Esophagus muscularis mucosa (tissue), 4 donors: ENCODE measurements at regions not wholly inside any gene's neighbourhood (a gene's known extent, or its start where the extent isn't known, plus 50 kb on each side); places are given as distances from the start of the nearest gene placed in this dataset.

ENCODE experiments used
- DNase-seq: peaks from one replicate; pipeline ENCODE4 v3.0.0-alpha.2; 2017; ENCODE audit errors: extremely low spot score
- H3K27ac ChIP-seq, 4 donors: fragments of 200-600 bp; sonication (generic); replicated peaks in 1 of 4; 1 replicate in 3 of 4; 2 replicates in 1 of 4; pipeline ENCODE4 v1.5.1; 2016 to 2019; ENCODE audit warnings: mild to moderate bottlenecking in 1 of 4
- H3K27me3 ChIP-seq, 4 donors: fragments of 200-600 bp; sonication (generic); one replicate each; pipeline versions ENCODE4 v1.5.1 to v1.6.0; 2016 to 2019
- H3K36me3 ChIP-seq, 4 donors: fragments of 200-600 bp; sonication (generic); one replicate each; pipeline ENCODE4 v1.5.1; 2016 to 2019
- H3K4me1 ChIP-seq, 4 donors: fragments of 200-600 bp; sonication (generic); one replicate each; pipeline ENCODE4 v1.5.1; 2016 to 2019
- H3K4me3 ChIP-seq, 4 donors: fragments of 200-600 bp; sonication (generic); 1 replicate in 2 of 4; 2 replicates in 2 of 4; pipeline ENCODE4 v1.5.1; 2016 to 2019; ENCODE audit warnings: mild to moderate bottlenecking in 4 of 4, moderate library complexity in 1 of 4
- H3K9me3 ChIP-seq, 4 donors: fragments of 200-600 bp; sonication (generic); 1 replicate in 3 of 4; 2 replicates in 1 of 4; pipeline ENCODE4 v1.5.1; 2016 to 2019
- EP300 ChIP-seq: sonication (generic); formaldehyde crosslinking; IDR thresholded peaks from one replicate; pipeline ENCODE4 v1.6.1; 2017; ENCODE audit warnings: antibody characterized with exemption
- POLR2A ChIP-seq: fragments of 450-650 bp; IDR thresholded peaks from one replicate; pipeline ENCODE4 v1.6.1; 2017; ENCODE audit warnings: antibody characterized with exemption, moderate library complexity, mild to moderate bottlenecking, low read depth
- POLR2AphosphoS5 ChIP-seq, 2 donors: sonication (generic); formaldehyde crosslinking; IDR thresholded peaks; one replicate each; pipeline ENCODE4 v1.6.1; 2017; ENCODE audit warnings: antibody characterized with exemption in 2 of 2
- WGBS: methylation state at CpG from one replicate; pipeline ENCODE4 v1.1.5; 2018; 5-methylcytosine and 5-hydroxymethylcytosine counted together
- intact Hi-C: fragments of 100-400 bp; cut with DNase I; formaldehyde crosslinking; loops from one replicate; pipeline ENCODE4 v1.15.1; 2023
- TF ChIP-seq, protein P1 (sequence below), 3 experiments: fragments of 200-600 bp in 2 of 3; fragments of 450-650 bp in 1 of 3; sonication (generic) in 2 of 3; IDR thresholded peaks; one replicate each; pipeline ENCODE4 v1.5.1; 2017 to 2019; ENCODE audit warnings: antibody characterized with exemption in 3 of 3, mild to moderate bottlenecking in 2 of 3, moderate library complexity in 1 of 3

DNA sequence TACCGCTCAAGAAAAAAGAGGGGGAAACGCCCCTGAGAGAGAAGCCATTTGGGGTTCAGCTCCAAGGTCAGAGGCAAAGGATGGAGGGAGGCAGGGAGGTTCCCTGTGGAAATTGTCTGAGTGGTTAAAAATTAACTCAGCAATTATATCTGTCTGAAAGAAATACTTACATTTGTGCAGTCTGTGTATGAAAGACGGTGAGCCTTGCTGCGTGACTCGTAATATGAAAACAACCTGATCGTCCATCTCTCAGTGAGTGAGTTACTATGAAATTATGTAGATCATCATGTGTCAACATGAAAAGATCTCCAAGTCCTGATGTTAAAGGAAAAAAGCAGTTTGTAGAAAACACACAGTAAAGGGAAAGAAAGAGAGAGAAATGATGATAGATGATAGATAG lies 67.2 kb upstream of the FAM204A start:
- Histone ChIP-seq H3K9me3 (no peaks in the 10 kb centered on the region), H3K27ac (no peak overlapping the region), H3K4me1 (no peaks in the 10 kb centered on the region), H3K27me3 (peaks cover 0 to 40% (median 0%) of the 10 kb centered on the region in 4 donors), H3K36me3 (no peaks in the 10 kb centered on the region), H3K4me3 (no peak overlapping the region)
- DNase-seq: no peak
- TF ChIP-seq, protein P1, sequence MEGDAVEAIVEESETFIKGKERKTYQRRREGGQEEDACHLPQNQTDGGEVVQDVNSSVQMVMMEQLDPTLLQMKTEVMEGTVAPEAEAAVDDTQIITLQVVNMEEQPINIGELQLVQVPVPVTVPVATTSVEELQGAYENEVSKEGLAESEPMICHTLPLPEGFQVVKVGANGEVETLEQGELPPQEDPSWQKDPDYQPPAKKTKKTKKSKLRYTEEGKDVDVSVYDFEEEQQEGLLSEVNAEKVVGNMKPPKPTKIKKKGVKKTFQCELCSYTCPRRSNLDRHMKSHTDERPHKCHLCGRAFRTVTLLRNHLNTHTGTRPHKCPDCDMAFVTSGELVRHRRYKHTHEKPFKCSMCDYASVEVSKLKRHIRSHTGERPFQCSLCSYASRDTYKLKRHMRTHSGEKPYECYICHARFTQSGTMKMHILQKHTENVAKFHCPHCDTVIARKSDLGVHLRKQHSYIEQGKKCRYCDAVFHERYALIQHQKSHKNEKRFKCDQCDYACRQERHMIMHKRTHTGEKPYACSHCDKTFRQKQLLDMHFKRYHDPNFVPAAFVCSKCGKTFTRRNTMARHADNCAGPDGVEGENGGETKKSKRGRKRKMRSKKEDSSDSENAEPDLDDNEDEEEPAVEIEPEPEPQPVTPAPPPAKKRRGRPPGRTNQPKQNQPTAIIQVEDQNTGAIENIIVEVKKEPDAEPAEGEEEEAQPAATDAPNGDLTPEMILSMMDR (IDR thresholded peaks at IDR 0.05): no peak
- TF ChIP-seq EP300 (no peak), POLR2AphosphoS5 (IDR thresholded peaks at IDR 0.05) (no peak), POLR2A (no peak)
- intact Hi-C loops: no loop called here
- 68% methylated on average over 6 of the region's 6 CpGs for WGBS

DNA sequence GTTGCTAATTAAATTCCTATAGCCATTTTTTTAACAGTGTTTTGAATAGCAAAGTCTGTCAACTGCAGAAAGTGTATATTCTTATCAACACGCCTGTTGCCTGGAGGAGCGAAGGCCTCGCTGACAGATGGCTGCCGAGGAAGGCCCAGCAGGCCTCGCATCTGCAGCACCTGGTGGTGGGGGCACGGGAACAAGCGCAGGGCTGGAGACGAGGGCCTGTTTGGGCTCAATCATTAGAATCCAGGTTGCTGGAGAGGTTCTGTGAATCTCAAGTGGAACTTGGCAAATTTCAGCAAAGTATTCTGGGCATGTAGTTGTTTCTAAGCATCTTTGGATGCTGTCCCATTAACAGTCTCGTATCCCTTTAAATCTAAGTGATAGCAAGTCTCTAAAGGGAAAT lies 66.1 kb upstream of the FAM204A start:
- no peaks in the 10 kb centered on the region for H3K36me3 ChIP-seq
- TF ChIP-seq POLR2A (no peak), POLR2AphosphoS5 (IDR thresholded peaks at IDR 0.05) (no peak), EP300 (no peak)
- TF ChIP-seq, protein P1 (IDR thresholded peaks at IDR 0.05): no peak
- no peaks in the 10 kb centered on the region for H3K4me1 ChIP-seq
- 71% methylated on average over 9 of the region's 9 CpGs for WGBS
- no peak overlapping the region for H3K27ac ChIP-seq
- peaks cover 0 to 40% (median 0%) of the 10 kb centered on the region in 4 donors for H3K27me3 ChIP-seq
- intact Hi-C loops: no loop called here
- DNase-seq: no peak
- no peak overlapping the region for H3K4me3 ChIP-seq
- no peaks in the 10 kb centered on the region for H3K9me3 ChIP-seq

DNA sequence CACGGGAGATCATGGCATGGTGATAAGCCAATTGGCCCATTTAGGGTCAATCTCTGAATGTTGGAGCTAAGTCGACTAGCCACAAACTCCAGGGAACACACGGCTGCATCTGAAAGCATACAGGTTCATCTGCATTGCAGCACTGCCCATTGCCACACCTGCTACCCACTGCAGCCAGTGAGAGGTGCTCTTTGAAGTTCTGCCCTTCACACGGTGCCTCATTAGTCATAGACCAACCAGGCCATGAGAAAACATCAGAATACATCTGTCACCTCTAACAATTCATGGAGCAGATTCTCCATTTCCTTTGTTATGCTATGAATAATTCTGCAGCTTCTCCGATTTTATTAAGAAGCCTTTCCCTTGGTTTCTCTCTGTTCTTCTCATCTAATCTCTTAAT lies 65.7 kb upstream of the FAM204A start:
- Histone ChIP-seq H3K27ac (no peak overlapping the region), H3K9me3 (no peaks in the 10 kb centered on the region), H3K4me1 (no peaks in the 10 kb centered on the region), H3K27me3 (peaks cover 0 to 40% (median 0%) of the 10 kb centered on the region in 4 donors), H3K4me3 (no peak overlapping the region), H3K36me3 (no peaks in the 10 kb centered on the region)
- DNase-seq: no peak
- TF ChIP-seq, protein P1 (IDR thresholded peaks at IDR 0.05): no peak
- TF ChIP-seq POLR2A: no peak
- no peak for TF ChIP-seq POLR2AphosphoS5 (IDR thresholded peaks at IDR 0.05)
- no peak for TF ChIP-seq EP300
- intact Hi-C loops: no loop called here
- 79% methylated on average over 5 of the region's 5 CpGs for WGBS

DNA sequence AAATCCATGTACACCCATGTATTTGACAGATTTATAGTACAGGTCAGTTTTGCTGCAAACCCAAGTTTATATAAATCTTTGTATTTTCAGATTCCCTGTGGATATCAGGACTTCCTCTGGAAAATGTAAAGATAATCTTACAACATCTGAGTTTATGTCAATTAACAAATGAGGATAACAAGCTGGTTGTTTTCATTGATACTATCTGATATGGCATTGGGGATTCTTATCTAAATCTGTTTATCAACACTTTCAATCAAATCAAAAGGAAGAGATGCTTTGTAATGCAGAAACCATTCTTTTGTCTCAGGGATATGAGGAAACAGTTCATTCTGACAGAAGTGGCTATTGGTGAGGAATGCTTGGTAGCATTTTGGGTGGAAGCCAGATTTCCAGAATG lies 64.9 kb upstream of the FAM204A start:
- intact Hi-C loops: no loop called here
- Histone ChIP-seq H3K27me3 (peaks cover 0 to 35% (median 0%) of the 10 kb centered on the region in 4 donors), H3K27ac (no peak overlapping the region), H3K36me3 (no peaks in the 10 kb centered on the region), H3K9me3 (no peaks in the 10 kb centered on the region), H3K4me3 (no peak overlapping the region), H3K4me1 (no peaks in the 10 kb centered on the region)
- no peak for TF ChIP-seq POLR2A
- no peak for TF ChIP-seq EP300
- DNase-seq: no peak

DNA sequence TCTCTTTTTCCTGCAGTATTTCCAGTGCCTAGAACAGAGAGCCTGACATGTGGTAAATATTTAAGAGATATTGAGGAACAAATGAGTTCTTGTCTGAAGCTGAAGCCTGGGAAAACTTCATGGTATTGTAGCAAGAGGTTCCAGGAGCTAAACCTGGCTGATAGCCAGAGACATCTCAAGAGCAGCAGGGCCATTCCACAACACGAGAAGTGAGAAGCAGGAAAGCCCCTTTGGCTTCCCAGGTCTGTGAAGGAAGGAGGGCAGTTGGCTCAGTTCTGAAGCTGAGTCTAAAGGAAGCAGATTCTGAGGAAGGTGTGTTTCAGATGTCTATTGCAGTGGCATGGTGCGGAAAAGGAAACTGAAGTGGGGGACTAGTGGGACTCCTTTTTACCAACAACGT lies 63.8 kb upstream of the FAM204A start:
- TF ChIP-seq EP300: no peak
- TF ChIP-seq, protein P1 (IDR thresholded peaks at IDR 0.05): no peak
- no peak for TF ChIP-seq POLR2A
- TF ChIP-seq POLR2AphosphoS5 (IDR thresholded peaks at IDR 0.05): no peak
- whole genome bisulfite sequencing: 43% methylated on average over 3 of the region's 3 CpGs
- no peaks in the 10 kb centered on the region for H3K4me1 ChIP-seq
- peaks cover 0 to 6% (median 3%) of the 10 kb centered on the region in 4 donors for H3K9me3 ChIP-seq
- intact Hi-C loops: no loop called here
- no peaks in the 10 kb centered on the region for H3K36me3 ChIP-seq
- H3K4me3 ChIP-seq: no peak overlapping the region
- H3K27me3 ChIP-seq: peaks cover 0 to 31% (median 0%) of the 10 kb centered on the region in 4 donors
- no peak for DNase-seq
- no peak overlapping the region for H3K27ac ChIP-seq
